GM23338 (cell line): ENCODE measurements at regions not wholly inside any gene's neighbourhood (a gene's known extent, or its start where the extent isn't known, plus 50 kb on each side); places are given as distances from the start of the nearest gene placed in this dataset.

ENCODE experiments used
- ATAC-seq: fragments of 200-7000 bp; cut with Tn5 transposase; 3 replicates; pipeline ENCODE4 v1.9.1; 2020
- DNase-seq: peaks from one replicate; pipeline ENCODE4 v3.0.0-alpha.2; 2015; ENCODE audit warnings: low spot score
- H2AFZ ChIP-seq: fragments of 200-600 bp; sonication (generic); 2 replicates; pipeline ENCODE4 v1.8.0; 2016; ENCODE audit warnings: antibody characterized with exemption, mild to moderate bottlenecking, moderate library complexity
- H3F3A ChIP-seq: fragments of 200-600 bp; sonication (generic); replicated peaks from 2 replicates; pipeline ENCODE4 v1.8.0; 2017; ENCODE audit warnings: antibody characterized with exemption, mixed run types, low read depth
- H3K27ac ChIP-seq: fragments of 200-600 bp; sonication (generic); 2 replicates; pipeline ENCODE4 v1.6.1; 2016; ENCODE audit warnings: low read depth
- H3K27me3 ChIP-seq: fragments of 200-600 bp; sonication (generic); 2 replicates; pipeline ENCODE4 v1.8.0; 2016; ENCODE audit warnings: mild to moderate bottlenecking, mixed run types, moderate library complexity; ENCODE audit not compliant: insufficient read depth
- H3K36me3 ChIP-seq: fragments of 200-600 bp; sonication (generic); 2 replicates; pipeline ENCODE4 v1.8.0; 2016; ENCODE audit warnings: mild to moderate bottlenecking; ENCODE audit not compliant: insufficient read depth
- H3K4me1 ChIP-seq: fragments of 200-600 bp; sonication (generic); 2 replicates; pipeline ENCODE4 v1.8.0; 2016; ENCODE audit warnings: mild to moderate bottlenecking, moderate library complexity; ENCODE audit not compliant: insufficient read depth
- H3K4me2 ChIP-seq: fragments of 200-600 bp; sonication (generic); 2 replicates; pipeline ENCODE4 v1.7.1; 2017; ENCODE audit warnings: mixed run types
- H3K4me3 ChIP-seq: fragments of 200-600 bp; sonication (generic); 2 replicates; pipeline ENCODE4 v1.6.1; 2016; ENCODE audit warnings: mixed run types
- H3K79me2 ChIP-seq: fragments of 200-600 bp; sonication (generic); replicated peaks from 2 replicates; pipeline ENCODE4 v1.8.0; 2017; ENCODE audit warnings: mild to moderate bottlenecking; ENCODE audit not compliant: insufficient read depth
- H3K9me2 ChIP-seq: fragments of 200-600 bp; sonication (generic); 2 replicates; pipeline ENCODE4 v1.8.0; 2017; ENCODE audit not compliant: insufficient read depth
- H4K20me1 ChIP-seq: fragments of 200-600 bp; sonication (generic); replicated peaks from 2 replicates; pipeline ENCODE4 v1.8.0; 2017; ENCODE audit warnings: mild to moderate bottlenecking; ENCODE audit not compliant: insufficient read depth
- H3K27ac Mint-ChIP-seq: 2 replicates; pipeline ENCODE4 v1.8.0; 2020; ENCODE audit warnings: inconsistent platforms, mild to moderate bottlenecking, moderate library complexity, mixed read lengths
- H3K27me3 Mint-ChIP-seq: 3 replicates; pipeline ENCODE4 v1.8.0; 2022; ENCODE audit warnings: low read depth, mild to moderate bottlenecking, moderate library complexity, mixed read lengths, inconsistent platforms; ENCODE audit not compliant: insufficient read depth, poor library complexity
- H3K36me3 Mint-ChIP-seq: 3 replicates; pipeline ENCODE4 v1.8.0; 2021; ENCODE audit warnings: low read depth, mild to moderate bottlenecking, inconsistent platforms, moderate library complexity, mixed read lengths
- H3K4me1 Mint-ChIP-seq: 3 replicates; pipeline ENCODE4 v1.8.0; 2020; ENCODE audit warnings: mild to moderate bottlenecking, inconsistent platforms, mixed read lengths
- H3K4me3 Mint-ChIP-seq: 3 replicates; pipeline ENCODE4 v1.8.0; 2021; ENCODE audit warnings: moderate library complexity, mild to moderate bottlenecking, inconsistent platforms, mixed read lengths
- H3K9me3 Mint-ChIP-seq: 3 replicates; pipeline ENCODE4 v1.8.0; 2020; ENCODE audit warnings: moderate library complexity, mild to moderate bottlenecking, inconsistent platforms, mixed read lengths
- CREB1 ChIP-seq: fragments of 250-450 bp; sonication (Bioruptor Pico); IDR thresholded peaks from 2 replicates; pipeline ENCODE4 v1.5.0; 2020; ENCODE audit warnings: low read depth, mild to moderate bottlenecking, moderate library complexity
- CTCF ChIP-seq, 2 experiments: fragments of 200-600 bp in 1 of 2; sonication (generic) in 1 of 2; conservative IDR thresholded peaks; 2 replicates each; pipeline versions ENCODE4 v1.5.1 to v1.6.1; 2016 to 2017; ENCODE audit warnings: antibody characterized with exemption in 2 of 2, low read depth in 2 of 2, mild to moderate bottlenecking in 2 of 2, moderate library complexity in 1 of 2
- EZH2phosphoT487 ChIP-seq: fragments of 200-600 bp; sonication (generic); IDR thresholded peaks from one replicate; pipeline ENCODE4 v1.8.1; 2018; ENCODE audit warnings: antibody characterized with exemption; ENCODE audit not compliant: unreplicated experiment
- JUNB ChIP-seq: IDR thresholded peaks from one replicate; pipeline ENCODE4 v1.6.1; 2016; ENCODE audit warnings: antibody characterized with exemption; ENCODE audit not compliant: unreplicated experiment
- POLR2AphosphoS5 ChIP-seq: IDR thresholded peaks from 2 replicates; pipeline ENCODE4 v1.6.1; 2016; ENCODE audit warnings: antibody characterized with exemption, low read depth
- STAT1 ChIP-seq: IDR thresholded peaks from one replicate; pipeline ENCODE4 v1.6.1; 2016; ENCODE audit warnings: antibody characterized with exemption; ENCODE audit not compliant: unreplicated experiment
- ZNF462 ChIP-seq: fragments of 250-450 bp; sonication (Bioruptor Pico); IDR thresholded peaks from 2 replicates; pipeline ENCODE4 v1.5.0; 2020; ENCODE audit warnings: mild to moderate bottlenecking, moderate library complexity

GRCh38 chr14:62093736-62094135 lies 331.5 kb downstream of the SNAPC1 start (continued):
- TF ChIP-seq ZNF462 (CRISPR knock-in tag) (no peak), CREB1 (no peak), EZH2phosphoT487 (no peak), JUNB (no peak)

GRCh38 chr14:62097072-62097471 lies 334.9 kb downstream of the SNAPC1 start:
- H3F3A ChIP-seq = no peaks in the 10 kb centered on the region
- H3K4me3 Mint-ChIP-seq = no peak overlapping the region
- H3K4me1 ChIP-seq = no peaks in the 10 kb centered on the region
- H3K27me3 ChIP-seq = no peaks in the 10 kb centered on the region
- H3K27me3 Mint-ChIP-seq = no peaks in the 10 kb centered on the region
- no peaks in the 10 kb centered on the region for H3K4me1 Mint-ChIP-seq
- no peak overlapping the region for H2AFZ ChIP-seq
- H3K27ac ChIP-seq = no peak overlapping the region
- DNase-seq (no peak), ATAC-seq (no peak)
- no peak overlapping the region for H3K4me3 ChIP-seq
- no peaks in the 10 kb centered on the region for H3K36me3 ChIP-seq
- H4K20me1 ChIP-seq = no peaks in the 10 kb centered on the region
- no peaks in the 10 kb centered on the region for H3K9me3 Mint-ChIP-seq
- H3K9me2 ChIP-seq = no peaks in the 10 kb centered on the region
- no peaks in the 10 kb centered on the region for H3K79me2 ChIP-seq
- H3K4me2 ChIP-seq = no peak overlapping the region
- no peak overlapping the region for H3K27ac Mint-ChIP-seq
- no peak for TF ChIP-seq CTCF (conservative IDR thresholded peaks at IDR 0.05; ENCODE audit: low read depth in 2 of 2)
- no peak for TF ChIP-seq JUNB
- TF ChIP-seq STAT1 = no peak
- TF ChIP-seq POLR2AphosphoS5 = no peak
- H3K36me3 Mint-ChIP-seq = no peaks in the 10 kb centered on the region
